ENCODE measurements at regions not wholly inside any gene's neighbourhood (a gene's known extent, or its start where the extent isn't known, plus 50 kb on each side); places are given as distances from the start of the nearest gene placed in this dataset.

GRCh38 chr13:73955977-73956500 is 178.2 kb downstream of the KLF12 start:
- TF ChIP-seq POLR2AphosphoS5 (IDR thresholded peaks at IDR 0.05; ENCODE audit: borderline replicate concordance, low read depth, low read length), result peak; percentile 35; the same call in 1 of the 2 replicates
- no peak for TF ChIP-seq EZH2 (IDR thresholded peaks at IDR 0.05)

Data from SK-N-MC (cell line).